ENCODE measurements at regions not wholly inside any gene's neighbourhood (a gene's known extent, or its start where the extent isn't known, plus 50 kb on each side); places are given as distances from the start of the nearest gene placed in this dataset.

DNA sequence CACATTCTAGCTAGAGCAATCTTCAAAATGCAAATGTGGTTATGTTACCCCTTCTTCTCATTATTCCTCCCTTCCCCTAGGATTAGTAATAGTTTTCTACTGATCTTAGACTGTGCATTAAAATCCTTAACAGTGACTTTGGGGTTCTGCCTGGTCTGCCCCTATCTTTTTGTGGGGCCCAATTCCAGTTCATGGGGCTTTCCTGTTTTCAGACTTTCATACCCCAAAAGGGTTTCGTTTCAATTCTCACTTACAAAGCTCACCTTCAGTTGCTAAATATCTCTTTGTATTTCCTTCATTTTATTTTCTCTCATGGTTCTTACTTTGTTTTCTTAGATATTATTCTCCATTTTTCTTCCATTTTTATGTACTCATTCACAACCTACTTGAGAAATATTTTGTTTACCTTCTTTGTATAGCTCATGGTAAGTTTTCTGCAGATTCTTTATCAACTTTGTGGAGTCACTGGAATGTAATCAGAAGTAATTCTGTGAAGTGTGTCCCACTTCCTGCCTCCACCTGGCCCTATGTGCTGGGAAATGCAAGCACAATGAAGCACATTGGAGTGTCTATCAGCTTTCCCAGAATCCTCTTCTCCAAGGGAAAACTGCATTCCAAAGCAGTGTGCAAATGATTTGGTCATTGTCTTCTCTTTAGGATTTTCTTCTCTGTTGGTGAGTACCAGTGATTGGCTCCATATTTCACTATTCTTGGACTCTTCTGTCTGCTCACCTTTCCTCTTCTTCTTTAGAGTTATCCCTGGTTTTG lies 350.2 kb downstream of the ZNF326 start:
- TF ChIP-seq, protein P1, sequence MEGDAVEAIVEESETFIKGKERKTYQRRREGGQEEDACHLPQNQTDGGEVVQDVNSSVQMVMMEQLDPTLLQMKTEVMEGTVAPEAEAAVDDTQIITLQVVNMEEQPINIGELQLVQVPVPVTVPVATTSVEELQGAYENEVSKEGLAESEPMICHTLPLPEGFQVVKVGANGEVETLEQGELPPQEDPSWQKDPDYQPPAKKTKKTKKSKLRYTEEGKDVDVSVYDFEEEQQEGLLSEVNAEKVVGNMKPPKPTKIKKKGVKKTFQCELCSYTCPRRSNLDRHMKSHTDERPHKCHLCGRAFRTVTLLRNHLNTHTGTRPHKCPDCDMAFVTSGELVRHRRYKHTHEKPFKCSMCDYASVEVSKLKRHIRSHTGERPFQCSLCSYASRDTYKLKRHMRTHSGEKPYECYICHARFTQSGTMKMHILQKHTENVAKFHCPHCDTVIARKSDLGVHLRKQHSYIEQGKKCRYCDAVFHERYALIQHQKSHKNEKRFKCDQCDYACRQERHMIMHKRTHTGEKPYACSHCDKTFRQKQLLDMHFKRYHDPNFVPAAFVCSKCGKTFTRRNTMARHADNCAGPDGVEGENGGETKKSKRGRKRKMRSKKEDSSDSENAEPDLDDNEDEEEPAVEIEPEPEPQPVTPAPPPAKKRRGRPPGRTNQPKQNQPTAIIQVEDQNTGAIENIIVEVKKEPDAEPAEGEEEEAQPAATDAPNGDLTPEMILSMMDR (IDR thresholded peaks at IDR 0.05; ENCODE audit: borderline replicate concordance, control extremely low read depth, extremely low read depth, insufficient read depth, missing control alignments), result no peak
- in situ Hi-C loops (cut with MboI; ENCODE audit: low sequenced_read_pairs, unreplicated experiment), result no loop called here
- no peak for DNase-seq (ENCODE audit: low spot score)

DNA sequence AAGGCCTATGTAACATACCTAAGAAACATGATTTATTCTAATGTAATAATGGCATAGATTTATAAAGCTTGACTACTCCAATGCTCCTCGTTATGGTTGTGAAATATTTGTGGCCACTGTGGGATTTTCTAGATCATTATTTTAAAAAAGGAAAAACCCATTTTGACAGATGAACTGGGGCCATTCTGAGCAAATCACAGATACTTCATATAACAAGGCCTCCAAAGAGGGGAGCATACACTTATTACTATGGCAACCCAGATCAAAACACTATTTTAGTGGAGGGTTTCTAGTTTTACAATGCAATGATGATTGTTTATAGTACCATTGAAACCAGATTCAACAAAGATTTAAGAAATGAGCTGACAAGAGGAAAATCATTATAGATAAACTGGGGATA lies 346.6 kb downstream of the ZNF326 start:
- no peak for DNase-seq (ENCODE audit: low spot score)
- TF ChIP-seq, protein P1 (IDR thresholded peaks at IDR 0.05; ENCODE audit: borderline replicate concordance, control extremely low read depth, extremely low read depth, insufficient read depth, missing control alignments), result no peak
- in situ Hi-C loops (cut with MboI; ENCODE audit: low sequenced_read_pairs, unreplicated experiment), result no loop called here

DNA sequence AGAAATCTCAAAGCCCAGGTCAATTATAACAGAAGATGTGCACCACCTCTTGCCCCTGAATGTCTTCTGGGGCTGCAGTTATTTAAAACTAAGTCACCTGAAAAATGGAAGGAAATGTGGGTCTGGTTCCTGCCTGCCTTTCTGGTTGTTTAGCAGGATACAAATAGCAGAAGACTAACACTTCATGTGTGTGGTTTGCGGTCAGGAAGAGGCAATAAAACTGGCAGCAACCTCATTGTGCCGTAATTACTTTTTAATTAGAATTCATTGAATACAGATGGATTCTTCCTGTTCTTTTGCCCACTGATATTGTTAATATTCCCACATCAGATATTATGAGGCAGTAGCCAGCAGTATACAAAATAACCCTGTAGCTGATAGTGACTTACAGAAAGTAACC lies 345.7 kb downstream of the ZNF326 start:
- in situ Hi-C loops (cut with MboI; ENCODE audit: low sequenced_read_pairs, unreplicated experiment), result no loop called here
- DNase-seq (ENCODE audit: low spot score), result no peak
- TF ChIP-seq, protein P1 (IDR thresholded peaks at IDR 0.05; ENCODE audit: borderline replicate concordance, control extremely low read depth, extremely low read depth, insufficient read depth, missing control alignments), result no peak

DNA sequence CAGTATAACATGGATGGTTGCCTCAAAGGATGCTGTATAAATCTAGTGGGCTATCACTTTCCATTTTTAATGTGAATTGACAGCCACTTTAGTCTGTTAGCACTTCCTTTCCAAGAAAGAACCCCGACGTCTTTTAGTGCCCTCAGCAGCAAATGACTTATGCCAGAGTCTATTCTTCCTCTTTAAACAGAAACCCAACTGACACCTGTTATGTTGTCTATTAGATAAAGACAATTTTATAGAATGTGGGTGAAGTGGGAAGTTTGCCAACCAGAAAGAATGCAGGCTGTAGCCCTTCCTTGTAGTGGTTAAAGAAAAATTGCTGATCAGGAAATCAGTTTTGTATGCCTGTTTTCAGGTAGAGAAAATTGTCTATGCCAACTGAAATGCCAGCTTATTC lies 344.9 kb downstream of the ZNF326 start:
- no peak for DNase-seq (ENCODE audit: low spot score)
- TF ChIP-seq, protein P1 (IDR thresholded peaks at IDR 0.05; ENCODE audit: borderline replicate concordance, control extremely low read depth, extremely low read depth, insufficient read depth, missing control alignments), result no peak
- in situ Hi-C loops (cut with MboI; ENCODE audit: low sequenced_read_pairs, unreplicated experiment), result no loop called here

DNA sequence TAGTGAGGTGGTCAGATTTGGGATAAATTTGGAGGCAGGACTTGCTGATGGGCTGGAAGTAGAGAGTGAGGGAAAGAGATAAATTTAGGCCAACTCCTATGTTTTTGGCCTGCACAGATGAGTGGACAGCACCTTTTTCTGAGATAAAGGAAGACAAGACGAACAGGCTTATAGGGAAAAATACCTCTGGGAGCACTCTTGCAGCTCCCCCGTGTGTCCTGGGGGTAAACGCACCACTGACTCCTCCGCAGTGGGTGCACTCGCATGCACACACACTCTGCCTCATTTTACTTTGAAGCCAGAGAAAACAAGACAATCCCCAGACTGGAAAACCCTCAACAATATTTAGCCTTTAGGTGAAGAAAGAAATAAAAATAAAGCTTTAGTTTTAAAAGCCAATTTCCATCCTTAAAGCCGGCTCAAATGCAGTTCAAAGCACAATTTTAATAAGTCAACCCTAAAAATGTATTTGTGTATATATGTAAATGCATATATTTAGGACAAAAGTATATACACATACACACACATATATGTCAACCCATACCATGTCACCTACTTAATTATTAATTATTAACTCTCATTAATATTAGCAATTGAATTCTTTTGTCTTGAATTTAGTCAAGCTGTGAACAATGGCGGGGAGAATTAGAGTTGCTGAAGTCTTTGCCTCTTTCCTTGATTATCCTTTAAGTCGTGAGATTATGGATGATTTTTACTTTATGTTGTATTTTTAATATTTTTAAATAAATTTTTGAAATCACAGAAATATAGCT lies 341.8 kb downstream of the ZNF326 start:
- TF ChIP-seq, protein P1 (IDR thresholded peaks at IDR 0.05; ENCODE audit: borderline replicate concordance, control extremely low read depth, extremely low read depth, insufficient read depth, missing control alignments), result no peak
- DNase-seq (ENCODE audit: low spot score), result no peak
- in situ Hi-C loops (cut with MboI; ENCODE audit: low sequenced_read_pairs, unreplicated experiment), result no loop called here

DNA sequence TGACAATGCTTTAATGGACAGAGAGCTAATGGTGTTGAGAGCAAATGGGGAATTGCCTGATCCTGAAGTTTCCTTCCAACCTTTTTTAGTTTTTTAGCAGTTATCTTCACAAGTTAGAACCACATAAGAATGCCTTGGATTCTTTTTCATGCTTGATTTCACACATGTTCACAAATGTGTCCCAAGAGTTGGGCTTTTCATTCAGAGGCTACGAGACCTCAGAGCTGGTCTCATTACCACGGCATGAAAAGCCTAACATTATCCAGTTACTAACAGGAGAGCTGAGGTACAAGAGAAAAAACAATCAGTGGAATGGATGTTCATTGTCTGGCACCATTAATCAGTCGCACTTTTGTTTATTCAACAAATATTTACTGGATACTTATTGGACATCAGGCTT lies 340.6 kb downstream of the ZNF326 start:
- no peak for DNase-seq (ENCODE audit: low spot score)
- TF ChIP-seq, protein P1 (IDR thresholded peaks at IDR 0.05; ENCODE audit: borderline replicate concordance, control extremely low read depth, extremely low read depth, insufficient read depth, missing control alignments), result no peak
- in situ Hi-C loops (cut with MboI; ENCODE audit: low sequenced_read_pairs, unreplicated experiment), result no loop called here

Data from GM13976 (cell line).